Smooth muscle cell of the brain vasculature (primary cell): ENCODE measurements at regions not wholly inside any gene's neighbourhood (a gene's known extent, or its start where the extent isn't known, plus 50 kb on each side); places are given as distances from the start of the nearest gene placed in this dataset.

Experiments used
- DNase-seq: peaks from one replicate; pipeline ENCODE4 v3.0.0-alpha.2; 2012; ENCODE audit warnings: low read depth, low spot score

DNA sequence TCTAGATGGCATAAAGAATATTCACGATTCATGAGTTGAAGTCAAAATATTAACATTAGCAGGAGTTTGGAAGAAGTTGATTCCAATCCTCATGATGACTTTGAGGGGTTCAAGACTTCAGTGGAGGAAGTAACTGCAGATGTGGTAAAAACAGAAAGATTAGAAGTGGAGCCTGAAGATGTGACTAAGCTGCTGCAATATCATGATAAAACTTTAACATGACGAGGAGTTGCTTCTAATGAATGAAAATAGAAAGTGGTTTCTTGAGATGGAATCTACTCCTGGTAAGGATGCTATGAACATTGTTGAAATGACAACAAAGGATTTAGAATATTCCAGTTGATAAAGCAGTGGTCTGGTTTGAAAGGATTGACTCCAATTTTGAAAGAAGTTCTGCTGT is 70.1 kb upstream of the TMLHE start:
- DNase-seq: no peak

DNA sequence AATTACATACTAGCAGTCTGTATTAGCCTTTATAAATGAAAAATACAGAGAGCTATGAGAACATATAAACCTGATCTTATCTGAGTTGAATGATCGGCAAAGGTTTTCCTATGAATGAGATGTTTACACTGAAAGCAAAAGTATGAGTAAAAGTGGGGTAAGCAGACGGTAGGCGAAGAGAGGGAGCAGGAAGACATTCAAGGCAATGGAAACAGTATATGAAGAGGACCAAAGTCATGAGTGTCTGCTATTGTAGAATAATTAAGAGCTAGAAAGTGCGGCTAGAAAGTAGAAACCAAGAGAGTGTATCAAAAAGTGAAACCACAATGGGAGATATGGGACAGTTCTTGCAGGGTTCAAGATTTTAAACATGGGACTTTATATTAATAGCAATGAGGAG is 67.0 kb upstream of the TMLHE start:
- DNase-seq: no peak

DNA sequence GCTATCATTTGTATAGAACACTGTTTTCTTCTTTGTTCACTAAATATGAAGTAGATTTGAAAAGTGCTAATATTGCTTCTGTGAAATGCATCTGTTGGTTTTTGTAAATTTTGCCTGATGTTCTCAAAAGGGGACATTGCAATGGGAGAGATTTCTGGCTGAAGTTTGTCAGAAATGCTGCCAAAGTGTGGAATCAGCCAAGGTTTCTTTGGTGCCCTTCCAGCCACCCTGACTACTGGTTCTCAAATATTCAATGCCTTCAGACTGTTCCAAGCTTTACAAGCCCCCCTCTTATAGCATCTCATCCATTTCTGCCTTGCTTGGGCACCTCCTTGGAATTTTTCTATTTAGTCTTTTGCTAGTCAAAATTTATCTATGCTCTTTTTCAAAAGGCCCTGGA is 60.6 kb upstream of the TMLHE start:
- DNase-seq: no peak

DNA sequence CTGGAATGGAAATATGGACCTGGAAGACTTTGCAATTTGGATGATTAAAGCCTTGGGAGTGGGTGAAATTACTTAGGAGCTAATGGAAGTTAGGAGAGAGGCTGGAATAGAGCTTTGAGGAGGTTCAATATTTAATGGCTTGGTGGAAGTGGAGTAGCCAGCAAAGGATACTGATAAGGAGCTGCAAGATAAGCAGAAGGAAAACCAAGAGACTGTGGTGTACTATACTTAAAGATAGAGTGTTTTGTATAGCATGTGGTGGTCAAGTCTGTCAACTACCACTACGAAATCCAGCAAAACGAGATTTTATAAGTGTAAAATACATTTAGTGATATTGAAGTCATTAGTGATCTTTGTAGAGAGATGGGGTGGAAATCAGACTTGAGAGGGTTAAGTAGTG is 54.0 kb upstream of the TMLHE start:
- no peak for DNase-seq
